Stimulated activated CD4-positive, alpha-beta T cell treated with anti-CD3 and anti-CD28 coated beads, Interleukin-2, amount 100 ng/mL, for 48 hours (primary cell): ENCODE measurements at regions not wholly inside any gene's neighbourhood (a gene's known extent, or its start where the extent isn't known, plus 50 kb on each side); places are given as distances from the start of the nearest gene placed in this dataset.

Experiments
- DNase-seq, 2 donors: peaks; one replicate each; pipeline ENCODE4 v3.0.0-alpha.2; 2020

DNA sequence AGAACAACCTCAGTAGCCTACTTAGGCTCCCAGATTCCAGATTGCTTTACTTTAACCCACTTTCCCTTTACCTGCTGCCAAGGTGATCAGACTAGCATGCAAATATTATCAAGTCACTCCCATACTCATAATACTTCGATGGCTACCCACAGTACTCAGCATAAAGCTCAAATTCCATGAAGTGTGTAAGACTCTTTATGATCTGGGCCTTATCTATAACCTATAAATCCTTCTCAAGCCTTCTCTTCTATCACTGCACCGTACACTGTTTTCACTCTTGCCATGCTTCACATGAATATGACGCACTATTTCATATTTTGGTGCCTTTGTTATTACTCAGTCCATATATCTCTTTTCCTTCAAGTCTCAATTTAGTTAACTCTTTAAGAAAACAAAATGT, 135.2 kb upstream of the TARS1 start:
- no peak for DNase-seq

DNA sequence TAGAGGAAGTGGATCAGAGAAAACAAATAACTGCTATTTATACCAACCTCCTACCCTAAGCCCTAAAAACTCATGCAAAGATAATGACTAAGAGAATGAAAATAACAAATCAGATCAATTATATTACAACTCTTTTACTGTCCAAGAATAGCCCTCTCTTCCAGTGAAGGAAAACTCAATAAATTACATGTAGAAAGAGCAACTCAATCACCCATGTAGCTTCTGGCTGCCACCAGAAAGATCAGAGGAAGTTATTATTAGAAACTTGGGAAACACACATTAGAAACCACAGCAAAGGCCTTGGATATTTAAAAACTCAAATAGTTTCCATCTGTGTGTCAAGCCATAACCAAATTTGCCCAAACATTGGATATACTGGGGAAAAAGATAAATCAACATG, 134.0 kb upstream of the TARS1 start:
- no peak for DNase-seq

DNA sequence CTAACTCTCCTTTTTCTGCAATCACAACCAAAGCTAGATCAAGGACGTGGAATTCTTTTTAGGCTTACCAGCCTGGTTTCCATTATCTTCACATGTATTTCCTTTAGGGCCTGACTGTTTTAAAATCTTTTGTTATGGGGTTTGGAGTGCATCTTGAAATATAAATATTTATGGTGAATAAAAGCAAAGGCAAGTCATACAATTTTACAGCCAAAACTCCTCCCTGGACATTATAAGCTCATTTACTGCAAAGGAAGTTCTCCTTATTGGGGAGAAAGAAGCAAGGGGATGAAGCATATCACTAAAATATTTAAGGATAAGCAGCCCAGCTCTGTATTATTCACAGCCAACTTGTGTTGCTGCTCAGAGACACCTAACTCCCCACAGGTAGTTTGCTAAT, 132.2 kb upstream of the TARS1 start:
- no peak for DNase-seq

GRCh38 chr5:33309068-33309467, 131.7 kb upstream of the TARS1 start:
- no peak for DNase-seq

DNA sequence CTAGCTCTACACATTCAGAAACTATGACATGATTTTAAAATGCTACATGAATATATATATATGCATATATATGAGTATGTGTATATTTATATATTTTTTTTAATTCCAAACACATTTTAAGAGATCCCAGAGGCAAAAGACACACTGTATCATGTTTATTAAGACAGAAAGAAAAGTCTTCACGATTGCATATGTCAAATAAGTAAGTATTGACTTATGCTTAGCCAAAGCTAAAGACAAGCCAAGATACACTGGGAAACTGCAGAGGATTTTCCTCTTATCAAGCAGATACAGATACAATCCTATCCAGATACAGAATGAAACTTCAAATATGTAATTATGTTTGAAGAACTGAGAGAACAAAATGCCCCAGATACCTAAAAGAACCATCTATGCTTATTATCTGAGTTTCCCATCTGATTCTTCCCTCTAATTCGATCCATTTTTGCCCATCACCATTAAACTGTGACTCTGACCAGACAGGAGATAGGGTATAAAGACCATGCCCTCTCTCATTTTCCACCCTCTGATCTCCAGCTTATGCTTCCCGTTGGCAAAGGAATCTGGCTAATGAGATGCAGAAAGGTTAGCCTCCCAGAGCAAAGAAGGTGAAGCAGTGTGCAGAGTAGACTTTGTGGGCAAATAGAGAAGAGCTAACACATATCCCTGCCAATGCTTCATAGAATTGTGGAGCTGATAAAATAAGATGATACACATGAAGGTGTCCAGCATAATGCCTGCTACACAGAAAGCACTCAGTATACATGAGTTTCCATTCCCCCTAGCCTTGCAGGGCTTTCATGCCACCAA, 131.0 kb upstream of the TARS1 start:
- no peak for DNase-seq

GRCh38 chr5:33310451-33310850, 130.3 kb upstream of the TARS1 start:
- DNase-seq: no peak

- no peak for DNase-seq
These were observed 128.9 kb upstream of the TARS1 start for GRCh38 chr5:33311893-33312292.

DNA sequence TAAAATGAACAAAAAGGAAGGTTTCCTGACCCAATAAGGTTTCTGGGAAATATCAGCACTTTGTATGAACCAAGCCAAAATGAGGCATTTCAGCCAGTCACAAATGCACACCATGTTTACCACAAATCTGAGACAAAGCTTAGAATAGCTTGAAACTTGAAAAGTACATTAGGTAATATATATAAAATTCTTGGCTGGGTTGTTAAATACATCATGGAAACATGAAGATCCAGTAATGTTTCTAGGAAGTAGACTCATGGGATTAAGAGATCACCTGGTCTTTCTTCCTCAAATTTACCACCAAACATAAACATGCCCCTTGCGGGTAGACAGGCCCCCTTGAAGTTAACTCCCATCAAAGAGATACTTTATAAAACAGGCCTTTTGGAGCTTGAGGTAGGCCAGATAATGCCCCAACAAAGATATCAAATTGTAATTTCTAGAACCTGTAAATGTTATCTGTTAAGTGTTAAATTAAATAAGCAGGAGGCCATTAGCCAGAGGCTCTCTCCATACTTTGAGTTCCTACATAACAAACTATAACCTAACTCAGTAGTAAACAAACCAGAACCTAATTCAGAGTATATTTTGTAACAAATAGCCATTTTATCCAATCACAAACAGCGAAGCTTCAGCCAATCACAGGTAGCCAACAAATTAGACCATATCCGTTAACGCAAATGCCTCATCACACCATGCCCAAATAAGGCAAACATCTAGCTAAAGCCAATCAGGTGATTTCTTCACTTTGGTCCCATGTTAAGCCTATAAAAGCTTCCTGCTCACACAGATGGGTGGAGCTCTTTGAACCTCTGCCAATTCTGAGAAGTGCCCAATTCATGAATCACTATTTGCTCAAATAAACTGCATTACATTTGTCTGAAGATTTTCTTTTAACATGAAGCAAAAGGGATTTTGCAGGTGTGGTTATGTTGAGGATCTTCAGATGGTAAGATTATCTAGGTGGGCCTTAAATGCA, 127.9 kb upstream of the TARS1 start:
- no peak for DNase-seq

DNA sequence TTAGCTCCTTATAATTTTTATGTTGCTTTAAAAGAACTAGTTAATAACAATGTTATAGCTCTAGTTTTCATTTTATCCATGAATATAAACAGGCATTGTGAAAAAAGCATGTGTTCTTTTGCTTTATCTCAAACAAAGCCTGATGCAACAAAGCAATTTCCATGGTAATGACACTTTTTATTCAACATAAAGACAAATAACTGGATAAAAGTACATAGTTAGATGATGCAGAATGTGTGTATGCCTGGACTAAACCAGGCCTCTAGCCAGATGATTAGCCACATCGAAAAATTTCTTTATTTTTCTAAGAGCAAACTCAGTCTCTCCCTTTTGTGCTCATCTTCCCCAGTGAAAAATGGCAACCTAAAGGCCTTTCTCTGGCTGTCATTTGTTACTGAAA, 125.6 kb upstream of the TARS1 start:
- no peak for DNase-seq

GRCh38 chr5:33316773-33317172, 124.0 kb upstream of the TARS1 start:
- no peak for DNase-seq

DNA sequence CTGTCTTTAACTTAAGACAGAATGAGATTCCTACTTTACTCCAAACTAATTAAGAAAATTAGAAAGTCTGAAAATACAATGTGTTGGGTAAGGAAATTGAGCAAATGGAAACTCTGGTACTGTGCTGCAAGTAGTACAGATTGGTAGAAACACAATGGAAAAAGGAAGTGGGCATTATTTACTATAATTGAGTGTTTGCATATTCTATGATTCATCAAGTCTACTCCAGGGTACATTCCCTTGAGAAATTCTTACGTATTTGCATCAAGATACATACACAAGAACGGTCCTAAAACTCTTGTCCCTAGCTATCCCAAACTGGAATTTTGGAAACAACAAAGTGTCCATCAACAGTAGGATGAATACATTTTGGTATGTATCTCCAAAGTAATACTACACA, 123.5 kb upstream of the TARS1 start:
- DNase-seq: no peak

GRCh38 chr5:33319151-33319550, 121.6 kb upstream of the TARS1 start:
- DNase-seq: no peak

DNA sequence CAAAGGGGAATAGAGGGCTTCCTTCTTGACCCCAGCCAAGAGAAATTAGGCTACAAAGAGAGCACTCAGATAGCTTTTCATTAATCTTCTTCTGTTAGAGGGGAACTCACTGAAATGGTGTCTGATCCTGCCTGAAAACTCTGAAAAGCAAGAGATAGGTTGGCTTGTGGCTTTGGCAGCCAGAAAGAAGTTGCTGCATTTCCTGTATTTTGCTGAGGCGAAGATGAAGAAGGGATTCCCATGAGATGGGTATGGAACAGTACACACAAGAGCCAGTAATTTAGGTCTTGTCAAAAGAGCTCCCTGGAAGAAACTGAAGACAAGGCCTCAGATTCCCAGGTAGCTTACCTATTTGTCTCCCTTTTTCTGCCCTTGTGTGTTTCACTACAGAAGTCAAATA, 120.9 kb upstream of the TARS1 start:
- no peak for DNase-seq

DNA sequence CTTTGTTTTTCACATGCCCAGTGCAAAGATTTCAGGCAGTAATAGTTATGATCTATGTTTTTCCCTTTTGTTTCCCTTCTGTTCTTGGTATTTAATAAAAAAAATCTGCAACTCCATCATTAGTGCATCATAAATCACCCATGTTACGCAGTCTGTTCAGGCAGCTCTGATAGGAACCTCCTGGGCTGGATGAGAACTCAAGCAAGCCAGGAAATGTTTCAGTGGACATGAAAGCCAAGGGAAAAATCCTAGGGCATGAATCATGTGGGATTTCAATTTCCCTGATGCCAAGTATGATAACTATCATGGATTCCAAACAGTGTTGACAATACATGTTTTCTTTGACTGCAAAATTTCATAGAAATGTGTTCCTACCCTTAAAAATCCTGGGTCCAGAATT, 119.7 kb upstream of the TARS1 start:
- DNase-seq: no peak

DNA sequence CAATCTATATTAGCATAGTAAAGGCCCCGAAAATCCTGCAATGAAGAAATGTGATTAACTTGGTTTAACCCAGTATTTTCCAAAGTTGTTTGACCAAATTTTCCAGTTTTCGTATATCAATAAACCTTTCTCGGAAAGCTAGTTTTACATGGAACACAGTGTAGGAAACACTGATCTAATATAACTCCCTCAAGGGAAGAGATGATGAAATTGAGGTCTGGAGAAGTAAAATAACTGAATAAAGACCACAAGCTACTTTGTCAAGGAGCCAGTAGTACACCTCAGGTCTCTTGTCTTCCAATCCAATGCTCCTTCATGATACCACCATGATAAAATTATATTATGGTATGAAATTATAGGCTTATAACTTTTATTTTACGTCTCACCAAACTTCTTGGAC, 118.1 kb upstream of the TARS1 start:
- DNase-seq: no peak

GRCh38 chr5:33324667-33325307, 116.0 kb upstream of the TARS1 start:
- no peak for DNase-seq

DNA sequence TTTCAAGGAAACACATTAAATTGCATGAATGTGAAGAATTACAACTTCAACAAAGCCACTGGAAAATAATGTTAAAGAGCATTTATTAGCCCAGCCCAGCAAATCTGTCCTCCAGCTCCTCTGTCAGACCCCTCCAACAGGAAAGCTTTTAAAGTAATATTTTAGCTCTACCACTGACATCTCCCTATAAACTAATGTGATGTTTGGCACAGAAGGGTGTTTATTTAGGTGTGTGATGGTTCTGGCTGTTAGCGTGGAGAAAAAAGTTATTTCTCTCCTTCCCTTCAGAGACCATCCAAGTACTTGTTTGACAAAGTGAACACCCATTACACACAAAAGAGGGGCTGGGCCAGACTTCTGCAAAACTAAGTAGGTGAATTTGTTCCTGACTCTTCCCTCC, 111.9 kb upstream of the TARS1 start:
- no peak for DNase-seq

DNA sequence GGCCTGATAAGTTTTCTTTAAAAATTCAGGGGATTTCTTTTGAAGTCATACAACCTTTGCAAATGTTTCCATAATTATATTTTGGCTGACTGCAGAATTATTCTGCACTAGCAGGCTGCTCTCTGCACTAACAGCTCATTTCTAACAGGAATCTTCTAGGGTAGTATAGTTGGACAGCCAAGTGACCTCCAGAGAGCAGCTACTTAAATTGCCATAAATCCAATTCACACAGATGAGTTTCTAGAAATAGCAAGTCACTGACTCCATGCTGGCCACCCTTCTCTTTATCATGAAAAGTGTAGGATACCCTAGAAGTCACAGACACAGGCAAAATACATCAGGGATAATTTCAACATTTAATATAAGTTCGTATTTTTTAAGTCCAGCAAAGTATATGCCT, 110.9 kb upstream of the TARS1 start:
- no peak for DNase-seq

GRCh38 chr5:33330426-33330825, 110.3 kb upstream of the TARS1 start:
- DNase-seq: no peak

GRCh38 chr5:33330992-33331391, 109.8 kb upstream of the TARS1 start:
- no peak for DNase-seq

GRCh38 chr5:33332804-33333203, 108.0 kb upstream of the TARS1 start:
- no peak for DNase-seq

- no peak for DNase-seq
These were observed 105.9 kb upstream of the TARS1 start for GRCh38 chr5:33334829-33335228.

DNA sequence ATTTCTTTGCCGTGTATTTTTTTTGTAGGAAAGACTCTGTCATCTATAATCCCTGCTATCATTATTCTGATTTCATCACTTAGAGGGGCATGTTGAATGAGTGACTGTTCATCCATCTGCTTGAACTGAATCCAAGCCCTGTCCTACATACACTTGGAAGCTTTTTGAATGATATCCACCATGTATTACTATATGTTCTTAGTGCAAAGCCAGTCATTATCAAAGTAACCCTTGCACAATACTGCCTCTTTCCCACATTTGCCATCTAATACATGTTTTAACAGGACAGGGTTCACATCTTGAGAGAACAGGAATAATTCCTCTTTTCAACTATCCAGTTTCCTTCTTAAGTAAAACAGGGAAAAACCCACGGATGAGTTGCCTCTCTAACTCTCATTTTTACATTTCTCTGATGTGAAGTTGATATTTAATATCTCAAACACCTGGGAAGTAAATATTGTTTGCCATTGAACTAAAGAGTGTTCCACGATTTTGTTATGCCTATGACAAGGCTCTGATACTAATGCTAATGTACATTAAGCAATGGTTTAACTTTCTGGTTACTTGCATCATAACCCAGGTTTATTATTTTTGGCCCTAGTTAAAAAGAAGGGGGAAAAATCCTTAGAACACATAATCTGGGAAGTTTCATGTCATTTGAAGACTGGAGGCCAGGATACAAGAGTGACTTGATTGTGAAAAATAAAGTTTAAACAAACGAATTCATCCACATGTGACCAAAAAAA, 103.7 kb upstream of the TARS1 start:
- no peak for DNase-seq
